ENCODE measurements at regions not wholly inside any gene's neighbourhood (a gene's known extent, or its start where the extent isn't known, plus 50 kb on each side); places are given as distances from the start of the nearest gene placed in this dataset.
A peak's percentile ranks its signal among the peaks of the same experiment; 100 is the strongest.

GRCh38 chr12:65560286-65560685 lies 264.0 kb upstream of the HMGA2 start:
- no peak for DNase-seq (ENCODE audit: unreplicated experiment)
- ChIA-PET POLR2A (interaction anchor here (1.2 to 1.6 kb wide), 2 partner anchors 14 to 248 kb away, joined by 4 read pairs; no protein-coding TSS in a partner anchor), CTCF (interaction anchor here (0.7 to 2.0 kb wide), 5 partner anchors 37 to 318 kb away, joined by 3 to 6 read pairs (median 3); no protein-coding TSS in a partner anchor)
- Mint-ChIP-seq H3K27me3 (ENCODE audit: insufficient read depth, unreplicated experiment) (no peaks in the 10 kb centered on the region), H3K9me3 (ENCODE audit: unreplicated experiment) (peaks cover 7% of the 10 kb centered on the region), H3K36me3 (ENCODE audit: insufficient read depth, unreplicated experiment) (no peaks in the 10 kb centered on the region), H3K4me1 (ENCODE audit: insufficient read depth, unreplicated experiment) (peaks cover 6% of the 10 kb centered on the region), H3K27ac (ENCODE audit: low read depth, unreplicated experiment) (no peak overlapping the region), H3K4me3 (ENCODE audit: unreplicated experiment) (no peak overlapping the region)
- TF ChIP-seq, protein P1, sequence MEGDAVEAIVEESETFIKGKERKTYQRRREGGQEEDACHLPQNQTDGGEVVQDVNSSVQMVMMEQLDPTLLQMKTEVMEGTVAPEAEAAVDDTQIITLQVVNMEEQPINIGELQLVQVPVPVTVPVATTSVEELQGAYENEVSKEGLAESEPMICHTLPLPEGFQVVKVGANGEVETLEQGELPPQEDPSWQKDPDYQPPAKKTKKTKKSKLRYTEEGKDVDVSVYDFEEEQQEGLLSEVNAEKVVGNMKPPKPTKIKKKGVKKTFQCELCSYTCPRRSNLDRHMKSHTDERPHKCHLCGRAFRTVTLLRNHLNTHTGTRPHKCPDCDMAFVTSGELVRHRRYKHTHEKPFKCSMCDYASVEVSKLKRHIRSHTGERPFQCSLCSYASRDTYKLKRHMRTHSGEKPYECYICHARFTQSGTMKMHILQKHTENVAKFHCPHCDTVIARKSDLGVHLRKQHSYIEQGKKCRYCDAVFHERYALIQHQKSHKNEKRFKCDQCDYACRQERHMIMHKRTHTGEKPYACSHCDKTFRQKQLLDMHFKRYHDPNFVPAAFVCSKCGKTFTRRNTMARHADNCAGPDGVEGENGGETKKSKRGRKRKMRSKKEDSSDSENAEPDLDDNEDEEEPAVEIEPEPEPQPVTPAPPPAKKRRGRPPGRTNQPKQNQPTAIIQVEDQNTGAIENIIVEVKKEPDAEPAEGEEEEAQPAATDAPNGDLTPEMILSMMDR (IDR thresholded peaks at IDR 0.05; ENCODE audit: unreplicated experiment), result no peak
- intact Hi-C loops (cut with micrococcal nuclease), result no loop called here
- BruUV-seq (replicated peaks), result no TSS peak

GRCh38 chr12:65561798-65562382 lies 262.4 kb upstream of the HMGA2 start:
- TF ChIP-seq, protein P1 (IDR thresholded peaks at IDR 0.05; ENCODE audit: unreplicated experiment), result no peak
- H3K4me3 Mint-ChIP-seq (ENCODE audit: unreplicated experiment), result no peak overlapping the region
- ChIA-PET CTCF (interaction anchor here (0.6 to 1.7 kb wide), 5 partner anchors 24 to 559 kb away, joined by 3 read pairs; no protein-coding TSS in a partner anchor), POLR2A (no interaction called here)
- no peaks in the 10 kb centered on the region for H3K27me3 Mint-ChIP-seq (ENCODE audit: insufficient read depth, unreplicated experiment)
- intact Hi-C loops (cut with micrococcal nuclease), result no loop called here
- no peak overlapping the region for H3K27ac Mint-ChIP-seq (ENCODE audit: low read depth, unreplicated experiment)
- H3K9me3 Mint-ChIP-seq (ENCODE audit: unreplicated experiment), result peaks cover 7% of the 10 kb centered on the region
- no peaks in the 10 kb centered on the region for H3K36me3 Mint-ChIP-seq (ENCODE audit: insufficient read depth, unreplicated experiment)
- peaks cover 14% of the 10 kb centered on the region for H3K4me1 Mint-ChIP-seq (ENCODE audit: insufficient read depth, unreplicated experiment)
- DNase-seq (ENCODE audit: unreplicated experiment), result peak; percentile 40
- no TSS peak for BruUV-seq (replicated peaks)

DNA sequence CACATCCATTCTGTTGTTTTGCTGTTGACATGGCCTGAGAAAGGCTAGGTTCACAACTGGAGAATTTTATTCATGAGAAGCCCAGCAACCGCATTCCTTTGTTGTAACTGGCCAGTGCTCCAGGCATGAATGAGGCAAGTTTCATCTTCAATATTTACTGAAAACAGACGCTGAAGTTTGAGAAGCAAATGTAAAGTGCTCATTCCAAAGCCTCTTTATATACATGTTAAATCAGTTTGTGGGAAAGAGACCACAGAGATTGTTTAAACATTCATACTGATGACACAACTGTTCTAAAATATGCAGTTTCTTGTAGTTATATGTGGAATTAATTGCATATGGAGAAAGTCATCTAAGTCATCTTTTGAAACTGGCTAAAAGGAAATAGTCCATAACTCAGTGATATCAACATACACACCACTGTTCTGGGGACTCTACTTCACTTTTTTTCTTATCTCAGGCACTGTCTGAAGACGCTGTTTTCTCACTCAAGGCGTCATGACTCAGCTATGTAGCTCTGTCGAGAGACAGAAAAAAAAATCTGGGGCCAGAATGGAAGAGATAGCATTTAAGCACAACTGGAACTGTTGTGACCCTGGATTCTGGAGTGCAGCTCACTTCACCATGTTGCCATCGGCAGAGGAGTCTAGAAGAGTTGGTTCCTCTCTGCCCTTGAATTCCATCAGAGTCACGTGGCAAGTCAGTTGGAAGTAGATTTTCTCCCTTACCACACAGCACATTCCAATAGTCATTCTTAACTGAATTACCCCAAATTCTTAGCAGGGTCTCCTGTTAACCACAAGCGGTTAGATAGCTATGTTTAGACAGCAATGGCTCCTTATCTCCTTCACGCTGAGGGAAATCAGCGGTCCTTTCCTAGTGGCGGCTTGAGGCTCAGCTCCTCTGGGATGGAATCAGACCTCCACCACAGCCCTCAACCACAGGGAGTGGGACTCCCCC lies 258.4 kb upstream of the HMGA2 start:
- TF ChIP-seq, protein P1 (IDR thresholded peaks at IDR 0.05; ENCODE audit: unreplicated experiment), result no peak
- H3K9me3 Mint-ChIP-seq (ENCODE audit: unreplicated experiment), result no peaks in the 10 kb centered on the region
- peaks cover 30% of the 10 kb centered on the region for H3K4me1 Mint-ChIP-seq (ENCODE audit: insufficient read depth, unreplicated experiment)
- CTCF ChIA-PET, result interaction anchor here (0.7 to 4.8 kb wide), 9 partner anchors 10 to 470 kb away, joined by 3 to 39 read pairs (median 4); no protein-coding TSS in a partner anchor
- POLR2A ChIA-PET, result interaction anchor here (0.7 to 2.0 kb wide), 5 partner anchors 9 to 424 kb away, joined by 3 to 11 read pairs (median 3); no protein-coding TSS in a partner anchor
- peak; percentile 54 for DNase-seq (ENCODE audit: unreplicated experiment)
- intact Hi-C loops (cut with micrococcal nuclease), result no loop called here
- H3K4me3 Mint-ChIP-seq (ENCODE audit: unreplicated experiment), result no peak overlapping the region
- H3K27me3 Mint-ChIP-seq (ENCODE audit: insufficient read depth, unreplicated experiment), result no peaks in the 10 kb centered on the region
- peak overlapping the region; percentile 75 for H3K27ac Mint-ChIP-seq (ENCODE audit: low read depth, unreplicated experiment)
- BruUV-seq (replicated peaks), result no TSS peak
- H3K36me3 Mint-ChIP-seq (ENCODE audit: insufficient read depth, unreplicated experiment), result no peaks in the 10 kb centered on the region

GRCh38 chr12:65566751-65567150 lies 257.5 kb upstream of the HMGA2 start:
- Mint-ChIP-seq H3K36me3 (ENCODE audit: insufficient read depth, unreplicated experiment) (no peaks in the 10 kb centered on the region), H3K9me3 (ENCODE audit: unreplicated experiment) (no peaks in the 10 kb centered on the region), H3K4me1 (ENCODE audit: insufficient read depth, unreplicated experiment) (peaks cover 30% of the 10 kb centered on the region), H3K27ac (ENCODE audit: low read depth, unreplicated experiment) (no peak overlapping the region), H3K4me3 (ENCODE audit: unreplicated experiment) (no peak overlapping the region), H3K27me3 (ENCODE audit: insufficient read depth, unreplicated experiment) (no peaks in the 10 kb centered on the region)
- ChIA-PET POLR2A (interaction anchor here (0.7 to 2.0 kb wide), 4 partner anchors 8 to 31 kb away, joined by 3 to 11 read pairs (median 3); no protein-coding TSS in a partner anchor), CTCF (interaction anchor here (0.6 to 4.8 kb wide), 11 partner anchors 9 to 680 kb away, joined by 3 to 39 read pairs (median 4); no protein-coding TSS in a partner anchor)
- TF ChIP-seq, protein P1 (IDR thresholded peaks at IDR 0.05; ENCODE audit: unreplicated experiment), result no peak
- DNase-seq (ENCODE audit: unreplicated experiment), result no peak
- no TSS peak for BruUV-seq (replicated peaks)
- intact Hi-C loops (cut with micrococcal nuclease), result no loop called here
